ENCODE measurements at regions not wholly inside any gene's neighbourhood (a gene's known extent, or its start where the extent isn't known, plus 50 kb on each side); places are given as distances from the start of the nearest gene placed in this dataset.
A peak's percentile ranks its signal among the peaks of the same experiment; 100 is the strongest.
"Not testable (repeated sequence)": the region's sequence is repeated elsewhere in the genome, so short reads cannot be mapped to it uniquely, and the experiment has no call there.

DNA sequence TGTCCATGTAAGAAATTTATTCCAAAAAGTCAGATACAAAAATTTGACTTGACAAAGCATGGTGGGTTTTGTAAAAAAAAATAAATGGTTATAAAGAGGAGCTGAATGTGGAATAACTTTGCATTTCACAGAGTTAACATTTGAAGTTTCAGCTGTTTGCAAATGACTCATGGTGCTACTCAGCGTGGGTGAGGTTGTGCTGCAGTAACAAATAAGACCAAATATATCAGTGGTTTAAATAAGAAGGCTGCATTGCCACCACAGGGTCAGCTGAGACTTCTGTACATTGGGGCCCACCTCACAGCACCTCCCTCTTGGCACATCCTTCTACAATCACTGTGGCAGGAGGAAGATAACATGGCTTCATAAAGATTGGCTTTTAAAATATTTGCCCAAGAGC, 272.5 kb upstream of the SULF2 start:
- DNase-seq: no peak

DNA sequence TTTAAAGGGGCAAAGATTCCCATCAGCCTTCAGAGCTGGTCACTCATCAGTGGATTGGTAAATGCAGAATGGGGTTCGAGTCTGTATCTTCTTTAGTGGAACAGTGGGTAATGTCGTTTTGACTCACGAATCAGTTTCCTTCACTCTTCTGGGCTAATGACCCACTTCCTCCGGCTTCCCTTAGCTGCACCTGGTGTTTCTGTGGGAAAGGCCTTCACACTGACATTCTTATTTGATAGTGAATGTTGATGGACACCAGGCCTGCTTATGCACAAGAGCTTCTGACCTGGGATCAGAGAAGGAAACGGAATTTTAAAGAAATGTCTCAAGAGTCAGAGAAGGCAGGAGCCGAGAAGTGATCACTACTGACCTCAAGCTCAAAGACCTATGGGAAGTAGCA, 272.0 kb upstream of the SULF2 start:
- no peak for DNase-seq

DNA sequence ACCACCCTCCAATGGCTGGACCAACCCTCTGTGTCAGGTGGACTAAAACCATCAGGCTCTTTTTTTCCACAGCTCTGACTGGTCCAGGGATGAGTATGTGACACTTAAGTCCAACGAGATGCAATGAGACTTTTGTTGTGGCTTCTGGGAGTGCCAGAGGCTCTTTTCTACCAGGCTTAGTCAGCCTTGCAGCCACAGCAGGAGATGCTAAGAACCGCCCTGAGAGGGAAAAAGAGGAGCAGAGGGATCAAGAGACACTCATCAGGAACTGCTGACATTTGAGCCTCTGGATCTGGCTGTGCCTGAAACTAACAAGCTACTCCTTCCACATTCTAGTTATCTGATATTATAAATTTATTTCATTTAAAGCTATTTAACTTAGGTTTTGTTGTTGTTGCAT, 270.9 kb upstream of the SULF2 start:
- DNase-seq: no peak

DNA sequence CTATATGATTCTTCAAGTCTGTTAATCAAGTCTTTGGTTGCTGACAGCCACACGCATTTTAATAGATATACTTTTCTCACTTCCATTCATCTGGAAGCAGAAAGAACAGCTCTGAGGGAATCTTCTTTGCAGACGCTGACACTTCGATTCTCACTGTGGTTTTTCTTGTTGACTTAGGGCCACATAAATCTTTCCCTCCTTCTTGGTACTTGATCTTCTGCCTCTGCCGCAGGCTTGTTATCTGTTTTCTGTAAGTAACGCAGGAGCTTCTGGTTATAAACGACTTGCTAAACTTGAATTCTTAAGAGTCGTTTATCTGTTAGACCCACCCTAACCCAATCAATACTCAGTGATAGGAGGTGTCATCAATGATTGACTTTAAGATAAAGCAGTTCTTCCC, 268.8 kb upstream of the SULF2 start:
- DNase-seq: no peak

DNA sequence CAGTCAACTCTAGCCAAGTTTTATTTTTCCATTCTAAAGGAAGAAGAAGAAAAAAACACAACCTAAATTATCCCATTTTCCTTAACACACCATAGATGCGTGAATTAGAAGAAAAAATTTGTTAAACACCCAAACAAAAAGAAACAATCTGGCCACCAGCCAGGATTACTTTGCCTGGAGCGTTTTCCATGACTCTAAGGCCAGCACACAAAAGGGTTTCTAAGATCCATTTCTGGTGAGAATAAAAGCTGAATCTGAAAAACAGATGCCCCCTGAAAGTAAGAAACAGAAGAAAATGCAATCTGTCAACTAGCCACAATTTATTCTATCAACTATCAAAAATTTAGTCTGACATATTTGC, 267.2 kb upstream of the SULF2 start:
- DNase-seq: peak; percentile 50

DNA sequence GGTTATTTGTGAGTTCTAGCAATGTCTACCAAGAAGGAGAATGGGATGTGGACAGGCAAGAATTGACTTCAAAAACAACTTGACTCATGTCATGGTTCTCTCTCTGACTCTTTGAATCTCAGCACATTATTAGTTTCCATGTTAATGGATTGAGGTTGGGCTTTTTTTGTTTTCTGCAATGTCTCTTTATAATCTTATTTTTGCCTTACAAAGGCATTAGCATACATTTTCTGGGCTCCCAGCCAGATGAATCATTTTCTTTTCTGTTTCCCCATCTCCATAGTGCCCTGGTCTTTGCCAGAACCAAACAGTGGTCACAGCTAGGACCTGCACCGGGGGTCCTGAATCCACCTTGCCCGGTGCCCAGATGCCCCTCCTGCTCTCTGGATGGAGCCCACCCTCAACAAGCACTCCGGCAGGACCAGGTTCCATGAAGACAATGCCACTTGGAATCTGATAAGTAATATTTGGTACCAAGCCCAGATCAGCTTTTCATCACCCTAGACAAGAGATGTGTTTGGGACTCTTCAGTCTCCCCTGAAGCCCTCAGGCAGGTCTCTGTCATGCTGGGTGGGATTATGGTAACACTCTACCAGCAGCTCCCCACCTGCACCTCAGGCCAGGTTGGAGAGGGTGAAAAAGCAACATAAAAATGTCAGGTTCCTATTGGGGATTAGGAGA, 266.7 kb upstream of the SULF2 start:
- DNase-seq: peak; percentile 71

DNA sequence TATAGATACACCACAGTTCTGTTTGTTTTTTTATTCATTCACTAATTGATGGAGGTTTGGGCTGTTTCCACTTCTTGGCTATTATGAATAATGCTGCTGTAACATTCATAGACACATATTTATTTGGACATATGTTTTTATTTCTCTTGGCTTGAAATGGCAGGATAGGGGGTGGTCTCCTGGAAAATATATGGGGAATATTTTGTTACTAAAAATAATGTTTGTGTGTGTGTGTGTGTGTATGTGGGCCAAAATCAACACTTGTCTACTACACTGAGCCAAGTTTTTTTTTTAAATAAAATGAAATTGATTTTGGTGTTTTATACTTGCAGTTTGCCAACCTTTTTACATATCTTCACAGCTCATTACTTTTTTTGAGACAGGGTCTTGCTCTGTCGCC, 264.4 kb upstream of the SULF2 start:
- DNase-seq: no peak

DNA sequence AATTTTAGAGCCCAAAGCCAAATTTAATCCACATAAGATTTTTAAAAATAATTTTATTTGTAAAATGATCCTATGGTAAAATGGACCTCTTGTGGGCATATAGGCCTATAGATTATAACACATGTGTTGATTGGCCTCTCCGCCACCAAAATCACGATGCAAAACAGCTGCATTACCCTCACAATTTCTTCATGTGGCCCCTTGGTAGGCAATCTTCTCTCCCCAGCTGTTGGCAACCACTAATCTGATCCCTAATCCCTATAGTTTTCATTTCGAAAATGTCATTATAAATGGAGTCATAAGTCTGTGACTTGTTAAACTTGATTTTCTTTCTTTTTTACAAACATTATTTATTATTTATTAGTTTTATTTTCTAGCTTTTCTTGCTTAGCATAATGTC, 263.9 kb upstream of the SULF2 start:
- no peak for DNase-seq

DNA sequence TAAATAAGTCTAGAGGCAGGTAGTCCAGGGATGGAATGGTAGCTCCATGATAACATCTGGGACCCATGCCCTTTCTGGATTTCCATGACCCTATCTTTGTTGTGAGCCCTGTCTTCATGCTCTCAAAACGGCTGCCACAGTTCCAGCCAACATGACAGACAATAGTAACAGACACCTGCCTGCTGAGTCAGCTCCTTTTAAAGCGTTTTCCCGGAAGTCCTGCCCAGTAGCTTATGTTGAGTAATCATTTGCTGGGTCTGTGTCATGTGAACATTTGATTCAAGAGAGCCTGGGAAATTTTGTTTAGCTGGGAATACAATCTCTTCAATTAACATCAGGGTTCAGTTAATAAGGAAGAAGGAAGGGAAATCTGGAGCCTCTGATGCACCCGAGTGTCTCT, 262.2 kb upstream of the SULF2 start:
- no peak for DNase-seq

DNA sequence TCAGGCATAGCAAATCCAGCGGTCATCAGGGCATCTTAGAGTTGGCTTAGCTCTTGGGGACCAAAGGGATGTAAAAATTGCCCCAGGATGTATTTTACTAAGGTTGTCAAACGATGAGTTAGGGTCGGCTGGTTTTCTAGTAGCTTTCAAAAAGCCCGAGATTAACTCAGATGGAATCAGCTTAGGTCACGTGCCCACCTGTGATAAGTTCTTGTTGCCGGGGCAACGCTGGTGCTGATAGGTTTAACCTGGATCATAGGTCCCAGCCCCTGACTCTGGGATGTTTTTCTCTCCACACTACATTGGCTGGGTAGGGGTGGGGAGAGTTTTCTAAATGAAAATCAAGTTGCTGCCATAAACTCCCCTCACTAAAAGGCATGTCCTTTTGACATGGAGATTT, 257.3 kb upstream of the SULF2 start:
- DNase-seq: no peak

DNA sequence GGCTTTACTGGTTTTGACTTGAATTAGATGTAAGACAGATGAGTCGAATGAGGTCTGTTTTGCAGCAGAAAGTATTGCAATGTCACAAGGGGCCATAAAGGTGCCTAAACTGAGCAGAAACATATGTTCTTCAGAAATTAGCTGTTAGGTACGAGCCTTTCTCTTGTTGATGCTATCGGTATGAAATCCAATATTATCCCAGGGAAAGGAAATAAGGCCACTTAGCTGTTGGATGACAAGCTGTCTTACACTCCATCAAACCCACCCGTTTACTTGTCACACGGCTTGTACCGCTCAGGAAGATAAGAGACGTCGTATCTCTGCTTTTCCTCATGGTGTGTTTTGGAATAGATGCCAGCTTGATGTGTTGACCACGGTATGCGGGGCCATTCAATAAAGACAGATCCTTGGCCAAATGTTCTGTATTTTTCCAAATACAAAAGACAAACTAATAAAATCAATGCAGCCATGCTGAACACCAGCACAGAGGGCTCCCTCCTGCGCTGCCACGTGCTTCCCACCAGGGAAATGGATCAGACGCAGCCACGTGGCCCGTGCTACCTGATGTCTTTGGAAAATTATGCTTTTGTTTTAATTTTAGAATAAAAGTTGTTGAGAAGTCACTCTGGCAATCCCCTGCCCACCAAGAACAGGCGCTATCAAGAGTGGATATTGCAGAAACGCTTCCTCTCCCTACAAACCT, 255.9 kb upstream of the SULF2 start:
- no peak for DNase-seq

DNA sequence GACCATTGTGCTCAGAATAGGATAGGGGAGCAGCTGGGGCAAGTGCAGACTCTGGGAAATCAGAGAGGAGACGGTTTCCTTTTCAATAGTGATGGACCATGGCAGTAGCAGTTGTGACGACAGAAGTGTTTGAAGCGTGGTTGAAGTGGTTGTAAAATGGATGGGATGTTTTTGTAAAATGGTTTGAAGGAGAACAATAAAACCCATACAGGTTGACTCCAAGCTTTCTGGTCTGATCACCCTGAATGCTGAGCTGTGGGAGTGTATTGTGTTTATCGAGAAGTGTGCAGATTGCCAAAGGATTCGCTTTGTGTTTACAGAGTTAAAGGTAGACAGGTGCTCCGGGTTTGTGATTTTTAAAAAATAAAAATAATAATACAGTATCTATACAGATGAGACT, 255.2 kb upstream of the SULF2 start:
- no peak for DNase-seq

DNA sequence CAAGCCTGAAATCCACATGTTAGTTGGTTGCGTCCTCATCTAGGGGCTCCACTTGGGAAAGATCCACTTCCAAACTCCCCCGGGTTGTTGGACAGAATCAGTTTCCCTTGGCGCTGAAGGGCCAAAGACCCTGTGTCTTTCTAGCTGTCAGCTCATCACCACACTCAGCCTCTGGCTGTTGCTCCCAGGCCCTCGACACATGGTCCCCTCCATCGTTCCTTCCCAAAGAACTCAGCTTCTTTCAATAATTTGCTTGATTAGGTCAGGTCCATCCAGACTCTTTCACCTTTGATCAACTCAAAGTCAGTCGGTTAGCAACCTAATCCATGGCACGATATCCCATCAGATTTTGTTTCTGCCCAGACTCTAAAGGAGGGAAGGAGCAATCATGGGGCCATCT, 254.8 kb upstream of the SULF2 start:
- DNase-seq: no peak

DNA sequence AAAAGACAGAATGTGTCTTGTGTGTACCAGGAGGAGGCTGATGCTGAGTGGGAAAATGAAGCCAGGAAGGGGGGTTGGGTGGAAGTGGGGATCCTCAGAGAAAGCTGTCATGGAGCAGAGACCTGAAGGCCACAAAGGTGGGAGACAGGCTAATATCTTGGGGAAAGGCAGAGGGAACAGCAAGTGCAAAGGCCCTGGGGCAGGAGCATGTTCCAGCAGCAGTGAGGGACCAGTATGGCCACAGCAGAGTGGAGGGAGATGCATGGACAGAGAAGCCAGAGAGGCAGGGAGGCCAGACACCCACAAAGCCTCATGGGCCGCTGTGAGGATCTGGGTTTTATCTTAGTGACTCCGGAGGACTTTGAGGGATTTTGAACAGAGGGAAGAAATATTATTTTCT, 254.2 kb upstream of the SULF2 start:
- DNase-seq: no peak

DNA sequence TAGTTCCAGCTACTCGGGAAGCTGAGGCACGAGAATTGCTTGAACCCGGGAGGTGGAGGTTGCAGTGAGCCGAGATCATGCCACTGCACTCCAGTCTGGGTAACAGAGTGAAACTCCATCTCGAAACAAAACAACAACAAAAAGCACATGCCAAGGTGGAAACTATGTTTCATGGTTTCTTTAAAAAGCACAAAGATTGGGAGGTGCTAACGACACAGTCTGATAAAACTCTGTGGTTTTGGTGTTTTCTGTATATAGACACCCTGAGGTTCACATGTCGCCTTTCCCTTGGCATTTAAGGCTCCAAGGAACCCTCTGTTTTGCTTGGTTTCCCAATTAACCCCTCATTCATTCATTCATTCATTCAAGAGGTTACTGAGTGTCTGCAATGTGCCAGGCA, 253.4 kb upstream of the SULF2 start:
- no peak for DNase-seq

DNA sequence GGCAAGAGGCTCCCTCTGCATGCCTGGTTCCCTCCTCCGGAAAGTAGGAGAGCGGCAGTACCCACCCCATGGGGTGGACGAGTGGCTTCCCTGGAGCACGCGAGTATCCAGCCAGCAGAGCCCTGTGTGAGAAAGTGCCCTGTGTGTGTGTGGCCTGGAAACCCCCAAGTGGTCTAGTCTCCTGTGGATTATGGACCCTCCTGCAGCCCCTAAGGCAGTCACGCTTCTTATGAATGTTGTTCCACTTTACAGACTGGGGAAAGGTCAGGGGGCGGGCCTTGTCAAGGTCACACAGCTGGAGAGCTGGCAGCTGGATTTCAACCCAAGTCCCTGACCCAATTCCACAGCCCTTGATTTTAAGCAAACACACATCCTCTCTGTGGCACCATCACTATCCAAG, 252.5 kb upstream of the SULF2 start:
- DNase-seq: not testable (repeated sequence)

DNA sequence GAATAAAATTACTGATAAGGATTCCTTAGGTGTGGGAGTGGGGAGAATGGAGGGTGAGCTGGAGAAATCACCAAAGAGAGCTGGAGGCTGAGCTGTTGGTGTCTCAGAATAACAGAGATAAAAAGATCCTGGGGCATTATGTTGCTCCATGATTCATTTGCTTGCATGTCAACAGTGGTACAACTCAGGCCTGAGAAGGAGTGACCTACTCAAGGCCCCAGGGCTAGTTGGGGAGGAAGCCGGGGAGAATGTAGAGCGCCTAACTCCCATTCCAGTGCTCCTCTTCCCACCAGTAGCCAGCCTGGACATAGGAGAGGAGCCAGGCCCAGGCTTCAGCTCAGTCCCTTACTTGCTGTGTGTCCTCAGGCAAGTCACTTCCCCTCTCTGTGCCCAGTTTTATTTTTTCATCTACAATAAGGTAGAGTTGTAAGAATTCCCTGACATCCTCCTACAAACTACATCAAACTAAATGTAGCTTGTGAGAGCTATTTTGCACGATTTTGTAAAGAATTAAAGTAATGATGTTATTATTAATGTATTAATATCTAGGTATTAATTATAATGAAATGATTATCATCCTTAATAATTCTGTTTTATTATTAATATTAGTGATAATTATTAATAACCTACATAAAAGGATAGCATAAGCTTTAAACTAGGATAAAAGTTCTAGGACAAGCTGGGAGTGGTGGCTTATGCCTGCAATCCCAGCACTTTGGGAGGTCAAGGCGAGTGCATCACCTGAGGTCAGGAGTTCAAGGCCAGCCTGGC, 250.9 kb upstream of the SULF2 start:
- DNase-seq: no peak

DNA sequence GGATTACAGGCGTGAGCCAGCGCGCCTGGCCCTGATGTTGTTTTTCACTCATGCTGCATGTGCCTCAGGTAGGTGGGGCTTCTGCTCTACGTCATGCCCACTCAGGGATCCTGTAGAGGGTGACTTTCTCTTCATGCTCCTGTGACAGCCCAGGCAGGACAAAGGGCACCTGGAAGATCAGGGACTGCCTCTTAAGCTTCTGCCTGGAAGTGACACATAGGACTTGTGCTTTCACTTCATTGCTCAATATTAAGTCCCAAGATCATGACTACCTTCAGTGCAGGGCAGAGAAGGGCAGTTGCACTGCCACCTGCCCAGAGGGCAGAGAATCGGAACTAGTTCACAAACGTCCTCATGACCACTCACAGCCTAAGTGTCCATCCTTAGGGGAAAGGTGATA, 249.5 kb upstream of the SULF2 start:
- no peak for DNase-seq

DNA sequence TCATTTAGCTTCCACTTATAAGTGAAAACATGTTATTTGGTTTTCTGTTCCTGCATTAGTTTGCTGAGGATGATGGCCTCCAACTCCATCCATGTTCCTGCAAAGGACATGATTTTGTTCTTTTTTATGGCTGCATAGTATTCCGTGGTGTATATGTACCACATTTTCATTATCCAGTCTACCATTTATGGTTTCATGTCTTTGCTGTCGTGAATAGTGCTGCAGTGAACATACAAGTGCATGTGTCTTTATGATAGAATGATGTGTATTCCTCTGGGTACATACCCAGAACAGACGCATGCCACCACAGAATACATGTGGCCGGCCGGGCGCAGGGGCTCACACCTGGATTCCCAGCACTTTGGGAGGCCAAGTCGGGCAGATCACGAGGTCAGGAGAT, 247.7 kb upstream of the SULF2 start:
- DNase-seq: not testable (repeated sequence)

DNA sequence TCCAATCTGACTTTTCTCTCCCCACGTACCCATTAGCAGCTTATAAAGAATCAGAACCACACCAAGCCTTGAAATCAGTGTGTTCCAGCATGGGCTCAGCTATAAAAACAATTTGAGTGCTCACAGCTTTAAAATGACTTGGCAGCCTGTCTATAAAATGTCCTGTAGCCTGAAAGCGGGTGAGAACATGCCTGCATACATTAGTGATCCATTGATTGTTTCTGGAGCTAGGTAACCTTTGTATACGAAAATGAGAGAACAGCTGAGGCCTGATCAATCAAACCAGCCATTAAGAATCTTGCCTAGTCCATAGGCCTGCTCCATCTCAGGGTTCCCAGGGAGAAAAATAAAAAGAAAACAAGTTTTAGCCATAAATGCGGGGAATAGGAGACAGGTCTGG, 245.8 kb upstream of the SULF2 start:
- DNase-seq: no peak

DNA sequence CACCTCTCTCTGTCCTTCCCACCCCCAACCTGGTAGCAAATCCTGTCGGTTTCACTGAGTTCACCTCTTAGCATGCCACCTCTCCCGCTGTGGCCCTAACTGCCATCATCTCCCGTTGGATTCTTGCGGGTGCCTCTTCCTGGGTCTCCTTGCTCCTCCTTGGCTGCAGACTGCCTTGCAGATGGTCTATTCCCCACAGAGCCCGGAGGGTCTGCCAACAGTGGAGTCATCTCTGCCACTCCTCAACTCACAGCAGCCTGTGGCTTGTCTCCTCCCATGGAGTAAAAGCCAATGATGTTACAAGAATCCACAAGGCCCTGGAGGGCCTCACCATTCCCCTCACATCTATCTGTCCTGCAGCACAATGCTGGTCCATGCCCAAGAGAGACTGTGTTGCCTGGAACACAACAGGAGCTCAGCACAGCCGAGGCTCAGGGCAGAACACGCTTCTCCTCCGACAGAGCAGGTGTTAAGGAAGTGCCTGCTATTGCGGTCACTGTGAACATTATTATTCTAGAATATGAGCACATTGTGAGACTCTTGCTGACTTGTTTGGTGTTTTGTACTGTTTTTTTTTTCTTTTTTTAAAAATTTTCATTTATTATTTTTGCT, 241.8 kb upstream of the SULF2 start:
- DNase-seq: no peak

DNA sequence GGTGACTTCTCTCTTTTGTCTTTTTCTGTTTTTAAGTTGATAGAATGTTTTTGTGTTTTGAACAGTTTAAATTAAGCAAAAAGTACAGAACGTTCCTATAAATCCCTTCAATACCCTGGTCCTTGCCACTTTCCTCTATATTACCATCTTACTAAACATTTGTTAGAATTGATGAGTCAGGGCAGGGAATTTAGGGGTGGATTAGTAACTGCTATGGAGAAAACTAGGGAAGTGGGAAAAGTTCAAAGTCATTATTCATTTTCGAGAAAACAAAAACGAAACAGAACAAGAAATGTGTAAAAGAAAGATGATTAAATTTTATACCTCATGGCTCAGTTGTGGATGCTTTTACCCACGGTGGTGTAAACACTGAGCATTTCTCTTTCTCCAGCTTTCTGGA, 240.4 kb upstream of the SULF2 start:
- DNase-seq: no peak

DNA sequence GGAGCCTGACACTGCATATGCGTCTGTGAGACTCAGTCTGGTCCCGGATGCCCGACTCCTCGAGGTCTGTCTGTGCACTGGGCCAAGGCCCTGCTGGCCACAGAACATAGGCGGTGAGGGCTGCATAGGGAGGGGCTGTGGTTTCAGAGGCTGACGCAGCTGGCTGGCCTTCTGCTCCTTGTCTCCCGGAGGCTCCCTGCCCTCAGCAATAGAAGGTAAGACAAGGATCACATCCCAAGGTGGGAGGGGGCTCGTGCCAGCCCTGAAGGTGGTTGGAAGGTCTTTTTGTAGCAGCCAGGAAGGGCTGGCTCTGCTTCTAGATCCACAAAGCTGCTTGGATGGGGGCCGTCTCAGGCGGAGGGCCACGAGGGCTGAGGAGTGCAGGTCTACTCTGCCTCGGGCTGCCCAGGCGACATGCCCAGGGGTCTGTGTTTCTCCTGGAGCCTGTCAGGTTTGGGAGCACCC, 239.8 kb upstream of the SULF2 start:
- DNase-seq: peak; percentile 84

DNA sequence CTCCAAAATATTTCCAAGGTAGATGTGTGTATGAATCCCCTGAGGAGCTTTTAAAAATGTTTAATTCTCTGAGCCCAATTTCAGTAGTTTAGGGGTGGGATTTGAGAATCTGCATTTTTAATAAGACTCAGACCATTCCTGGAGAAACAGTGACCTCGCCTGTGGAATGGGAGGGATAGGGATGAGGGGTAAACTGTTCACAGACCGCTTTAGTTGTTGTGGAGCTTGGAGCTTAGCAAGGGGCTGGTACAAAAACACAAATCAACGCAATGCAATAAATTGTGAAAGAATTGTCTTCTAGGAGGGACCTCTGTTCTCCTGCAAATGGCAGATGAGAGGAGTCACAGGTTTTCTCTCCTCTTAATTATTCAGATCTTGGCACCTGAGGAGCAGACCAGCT, 239.3 kb upstream of the SULF2 start:
- DNase-seq: no peak
